ENCODE measurements at regions not wholly inside any gene's neighbourhood (a gene's known extent, or its start where the extent isn't known, plus 50 kb on each side); places are given as distances from the start of the nearest gene placed in this dataset.

DNA sequence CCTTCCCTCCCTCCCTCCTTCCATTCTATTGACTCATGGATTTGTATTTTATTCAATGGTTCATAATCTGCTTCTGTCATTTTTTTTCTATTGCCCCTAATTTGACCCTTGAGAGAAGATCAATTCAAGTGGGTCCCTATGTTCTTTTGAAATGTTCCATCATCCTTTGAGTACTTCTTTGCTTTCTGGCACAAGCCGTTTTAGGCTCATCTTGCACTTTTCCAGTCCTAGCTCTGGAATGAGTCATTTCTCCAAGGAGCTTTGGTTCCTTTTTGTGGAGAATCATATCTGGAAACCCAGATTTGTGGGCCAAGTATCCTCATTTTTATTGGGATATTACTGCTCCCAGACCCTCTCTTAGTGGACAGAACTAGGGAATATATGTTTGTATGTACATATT is 126.8 kb upstream of the PTPN3 start:
- peak in 1 of 2 donors; percentile 62 for ATAC-seq (ENCODE audit: low FRiP score in 2 of 2)
- TF ChIP-seq POLR2AphosphoS5 (IDR thresholded peaks at IDR 0.05) (no peak), CTCF (IDR thresholded peaks at IDR 0.05) (no peak), POLR2A (IDR thresholded peaks at IDR 0.05) (no peak), EP300 (IDR thresholded peaks at IDR 0.05) (no peak)

GRCh38 chr9:109627042-109627441 is 128.9 kb upstream of the PTPN3 start:
- Histone ChIP-seq H3K27ac (no peak overlapping the region), H3K27me3 (no peaks in the 10 kb centered on the region), H3K9me3 (no peaks in the 10 kb centered on the region), H3K4me3 (no peak overlapping the region), H3K4me1 (no peaks in the 10 kb centered on the region), H3K36me3 (no peaks in the 10 kb centered on the region)
- DNase-seq (no peak), ATAC-seq (ENCODE audit: low FRiP score in 2 of 2) (no peak)
- 51 to 60% methylated on average over 4 of the region's 4 CpGs for WGBS, 2 donors
- no peak for TF ChIP-seq EP300 (IDR thresholded peaks at IDR 0.05)
- TF ChIP-seq POLR2A (IDR thresholded peaks at IDR 0.05): no peak
- no peak for TF ChIP-seq POLR2AphosphoS5 (IDR thresholded peaks at IDR 0.05)
- TF ChIP-seq CTCF (IDR thresholded peaks at IDR 0.05): no peak

More for the DNA sequence above, 126.8 kb upstream of the PTPN3 start:
- 52 to 85% methylated on average over 1 of the region's 1 CpG for WGBS, 2 donors
- Histone ChIP-seq H3K4me3 (no peak overlapping the region), H3K9me3 (no peaks in the 10 kb centered on the region), H3K36me3 (no peaks in the 10 kb centered on the region), H3K27me3 (no peaks in the 10 kb centered on the region), H3K4me1 (no peaks in the 10 kb centered on the region), H3K27ac (no peak overlapping the region)
- DNase-seq: no peak

- TF ChIP-seq POLR2AphosphoS5 (IDR thresholded peaks at IDR 0.05) (no peak), EP300 (IDR thresholded peaks at IDR 0.05) (no peak), CTCF (IDR thresholded peaks at IDR 0.05) (no peak), POLR2A (IDR thresholded peaks at IDR 0.05) (no peak)
- no peak for DNase-seq
- H3K4me1 ChIP-seq: no peaks in the 10 kb centered on the region
- WGBS, 2 donors: 53 to 80% methylated on average over 1 of the region's 1 CpG
- no peak overlapping the region for H3K27ac ChIP-seq
- H3K9me3 ChIP-seq: no peaks in the 10 kb centered on the region
- H3K36me3 ChIP-seq: no peaks in the 10 kb centered on the region
- no peaks in the 10 kb centered on the region for H3K27me3 ChIP-seq
- H3K4me3 ChIP-seq: no peak overlapping the region
- no peak for ATAC-seq (ENCODE audit: low FRiP score in 2 of 2)
Measured at GRCh38 chr9:109629615-109630014, 131.5 kb upstream of the PTPN3 start.

DNA sequence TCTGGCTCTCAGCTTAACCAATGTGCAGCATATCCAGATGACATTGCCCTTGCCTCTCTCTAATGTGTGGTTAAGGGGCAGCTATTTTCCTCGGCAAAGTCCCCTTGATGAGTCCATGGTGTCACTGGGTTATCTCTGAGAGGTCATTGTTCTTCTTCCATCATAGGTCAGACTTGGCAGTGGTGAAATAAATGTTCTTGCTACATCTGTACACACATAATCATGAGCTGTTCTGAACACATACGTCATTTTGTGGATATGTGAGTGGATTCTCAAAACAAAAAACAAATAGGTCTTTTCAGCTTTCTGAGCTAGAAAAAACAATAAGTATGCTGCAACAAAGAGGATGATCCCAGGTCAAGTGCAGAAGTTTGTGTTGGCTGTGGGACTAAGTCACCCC is 134.7 kb upstream of the PTPN3 start:
- 72% methylated on average over 2 of the region's 2 CpGs for WGBS, 2 donors
- H3K9me3 ChIP-seq: no peaks in the 10 kb centered on the region

More for the DNA sequence above, 134.7 kb upstream of the PTPN3 start:
- no peaks in the 10 kb centered on the region for H3K36me3 ChIP-seq
- no peak overlapping the region for H3K4me3 ChIP-seq
- DNase-seq (no peak), ATAC-seq (ENCODE audit: low FRiP score in 2 of 2) (no peak)
- H3K27ac ChIP-seq: no peak overlapping the region
- no peaks in the 10 kb centered on the region for H3K4me1 ChIP-seq
- no peak for TF ChIP-seq CTCF (IDR thresholded peaks at IDR 0.05)
- no peak for TF ChIP-seq POLR2AphosphoS5 (IDR thresholded peaks at IDR 0.05)
- TF ChIP-seq EP300 (IDR thresholded peaks at IDR 0.05): no peak
- no peak for TF ChIP-seq POLR2A (IDR thresholded peaks at IDR 0.05)
- H3K27me3 ChIP-seq: no peaks in the 10 kb centered on the region
